Osteocyte (in vitro differentiated cells): ENCODE measurements at regions not wholly inside any gene's neighbourhood (a gene's known extent, or its start where the extent isn't known, plus 50 kb on each side); places are given as distances from the start of the nearest gene placed in this dataset.

Experiments used
- DNase-seq: peaks from one replicate; pipeline ENCODE4 v3.0.0; 2021; ENCODE audit warnings: mixed read lengths; ENCODE audit not compliant: unreplicated experiment; ENCODE audit errors: extremely low spot score
- H3K27ac Mint-ChIP-seq: one replicate; pipeline ENCODE4 v1.8.0; 2021; ENCODE audit warnings: mild to moderate bottlenecking, mixed read lengths; ENCODE audit not compliant: unreplicated experiment
- H3K27me3 Mint-ChIP-seq: one replicate; pipeline ENCODE4 v1.8.0; 2021; ENCODE audit warnings: mixed read lengths; ENCODE audit not compliant: unreplicated experiment
- H3K36me3 Mint-ChIP-seq: one replicate; pipeline ENCODE4 v1.8.0; 2021; ENCODE audit warnings: mixed read lengths; ENCODE audit not compliant: unreplicated experiment
- H3K4me1 Mint-ChIP-seq: one replicate; pipeline ENCODE4 v1.8.0; 2021; ENCODE audit warnings: mixed read lengths; ENCODE audit not compliant: unreplicated experiment
- H3K4me3 Mint-ChIP-seq: one replicate; pipeline ENCODE4 v1.8.0; 2021; ENCODE audit warnings: mild to moderate bottlenecking, moderate library complexity, mixed read lengths; ENCODE audit not compliant: unreplicated experiment
- H3K9me3 Mint-ChIP-seq: one replicate; pipeline ENCODE4 v1.8.0; 2021; ENCODE audit warnings: mixed read lengths; ENCODE audit not compliant: unreplicated experiment
- CTCF ChIP-seq: fragments of 200-600 bp; sonication (generic); IDR thresholded peaks from 2 replicates; pipeline ENCODE4 v1.5.0; 2021; ENCODE audit warnings: antibody characterized with exemption, mild to moderate bottlenecking, moderate library complexity

- TF ChIP-seq CTCF, result no peak
- DNase-seq, result no peak
- Mint-ChIP-seq H3K27me3 (no peaks in the 10 kb centered on the region), H3K36me3 (no peaks in the 10 kb centered on the region), H3K9me3 (peaks cover 35% of the 10 kb centered on the region), H3K27ac (no peak overlapping the region), H3K4me1 (no peaks in the 10 kb centered on the region), H3K4me3 (no peak overlapping the region)
Measured at GRCh38 chr10:128661404-128662197, 535.4 kb upstream of the MKI67 start.

DNA sequence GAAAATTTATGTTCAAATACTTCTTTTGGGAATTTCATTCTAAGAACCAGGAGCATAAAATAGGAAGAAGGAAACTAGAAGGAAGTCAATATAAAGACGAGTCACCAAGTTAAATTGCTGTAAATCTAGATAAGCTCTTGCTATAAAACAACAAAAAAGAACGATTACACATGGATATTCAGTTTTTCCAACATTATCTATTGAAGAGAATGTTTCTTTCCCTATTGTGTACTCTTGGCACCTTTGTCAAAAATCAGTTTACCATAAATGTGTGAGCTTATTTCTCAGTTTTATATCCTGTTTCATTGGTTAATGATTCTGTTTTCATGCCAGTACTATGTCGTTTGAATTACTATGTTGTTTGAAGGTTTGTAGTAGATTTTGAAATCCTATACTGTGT lies 536.3 kb upstream of the MKI67 start:
- H3K36me3 Mint-ChIP-seq, result no peaks in the 10 kb centered on the region
- H3K9me3 Mint-ChIP-seq, result peaks cover 43% of the 10 kb centered on the region
- no peak for TF ChIP-seq CTCF
- H3K27me3 Mint-ChIP-seq, result no peaks in the 10 kb centered on the region
- H3K4me3 Mint-ChIP-seq, result no peak overlapping the region
- no peak for DNase-seq
- no peaks in the 10 kb centered on the region for H3K4me1 Mint-ChIP-seq
- no peak overlapping the region for H3K27ac Mint-ChIP-seq

GRCh38 chr10:128664729-128665128 lies 538.5 kb upstream of the MKI67 start:
- no peak overlapping the region for H3K4me3 Mint-ChIP-seq
- no peaks in the 10 kb centered on the region for H3K36me3 Mint-ChIP-seq
- peaks cover 40% of the 10 kb centered on the region for H3K9me3 Mint-ChIP-seq
- H3K27me3 Mint-ChIP-seq, result no peaks in the 10 kb centered on the region
- no peaks in the 10 kb centered on the region for H3K4me1 Mint-ChIP-seq
- H3K27ac Mint-ChIP-seq, result no peak overlapping the region
- DNase-seq, result no peak
- no peak for TF ChIP-seq CTCF

- no peak for TF ChIP-seq CTCF
- no peak for DNase-seq
- H3K36me3 Mint-ChIP-seq, result no peaks in the 10 kb centered on the region
- H3K4me1 Mint-ChIP-seq, result no peaks in the 10 kb centered on the region
- H3K4me3 Mint-ChIP-seq, result no peak overlapping the region
- no peak overlapping the region for H3K27ac Mint-ChIP-seq
- H3K27me3 Mint-ChIP-seq, result no peaks in the 10 kb centered on the region
- H3K9me3 Mint-ChIP-seq, result peaks cover 16% of the 10 kb centered on the region
Measured at GRCh38 chr10:128675405-128675804, 549.2 kb upstream of the MKI67 start.

- H3K36me3 Mint-ChIP-seq, result no peaks in the 10 kb centered on the region
- H3K9me3 Mint-ChIP-seq, result peaks cover 21% of the 10 kb centered on the region
- no peak for TF ChIP-seq CTCF
- H3K4me3 Mint-ChIP-seq, result no peak overlapping the region
- no peaks in the 10 kb centered on the region for H3K4me1 Mint-ChIP-seq
- no peak for DNase-seq
- no peak overlapping the region for H3K27ac Mint-ChIP-seq
- no peaks in the 10 kb centered on the region for H3K27me3 Mint-ChIP-seq
Measured at GRCh38 chr10:128680116-128680515, 553.9 kb upstream of the MKI67 start.
